Skin of body (tissue), 1 donor: ENCODE measurements at regions not wholly inside any gene's neighbourhood (a gene's known extent, or its start where the extent isn't known, plus 50 kb on each side); places are given as distances from the start of the nearest gene placed in this dataset.
"Not testable (repeated sequence)": the region's sequence is repeated elsewhere in the genome, so short reads cannot be mapped to it uniquely, and the experiment has no call there.

Source experiments
- DNase-seq: peaks from one replicate; lab custom pipeline; 2025; lab: John Stamatoyannopoulos, UW

- no peak for DNase-seq
These were observed 377.7 kb upstream of the TRPC7 start for GRCh38 chr5:136743052-136743451.

- no peak for DNase-seq
These were observed 374.9 kb upstream of the TRPC7 start for GRCh38 chr5:136740228-136740627.

DNA sequence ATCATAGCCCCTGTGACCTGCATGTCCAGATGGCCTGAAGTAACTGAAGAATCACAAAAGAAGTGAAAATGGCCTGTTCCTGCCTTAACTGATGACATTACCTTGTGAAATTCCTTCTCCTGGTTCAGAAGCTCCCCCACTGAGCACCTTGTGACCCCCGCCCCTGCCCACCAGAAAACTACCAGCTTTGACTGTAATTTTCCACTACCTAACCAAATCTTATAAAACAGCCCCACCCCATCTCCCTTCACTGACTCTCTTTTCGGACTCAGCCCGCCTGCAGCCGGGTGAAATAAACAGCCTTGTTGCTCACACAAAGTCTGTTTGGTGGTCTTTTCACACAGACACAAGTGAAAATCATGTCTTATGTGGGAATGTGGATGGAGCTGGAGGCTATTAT is 373.9 kb upstream of the TRPC7 start:
- not testable (repeated sequence) for DNase-seq

- DNase-seq, result no peak
These were observed 373.5 kb upstream of the TRPC7 start for GRCh38 chr5:136738829-136739228.

DNA sequence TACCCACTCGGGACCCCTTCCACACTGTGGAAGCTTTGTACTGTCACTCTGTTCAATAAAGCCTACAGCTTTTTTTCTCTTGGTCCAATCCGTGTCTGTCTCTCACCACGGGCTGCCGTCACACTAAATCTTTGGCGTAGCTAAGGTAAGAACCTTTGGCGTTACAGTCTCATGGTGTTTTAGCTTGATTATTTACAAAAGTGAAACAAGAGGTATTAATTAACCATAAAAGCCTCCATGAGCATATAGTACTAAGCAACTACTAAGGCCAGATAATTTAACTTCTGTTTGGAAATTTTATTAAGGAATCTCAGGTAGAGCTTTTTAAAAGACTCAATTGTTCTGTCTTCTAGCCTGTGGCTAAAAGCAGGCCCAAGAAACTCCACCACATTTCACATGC is 370.7 kb upstream of the TRPC7 start:
- no peak for DNase-seq

- not testable (repeated sequence) for DNase-seq
These were observed 370.3 kb upstream of the TRPC7 start for GRCh38 chr5:136735611-136736010.

DNA sequence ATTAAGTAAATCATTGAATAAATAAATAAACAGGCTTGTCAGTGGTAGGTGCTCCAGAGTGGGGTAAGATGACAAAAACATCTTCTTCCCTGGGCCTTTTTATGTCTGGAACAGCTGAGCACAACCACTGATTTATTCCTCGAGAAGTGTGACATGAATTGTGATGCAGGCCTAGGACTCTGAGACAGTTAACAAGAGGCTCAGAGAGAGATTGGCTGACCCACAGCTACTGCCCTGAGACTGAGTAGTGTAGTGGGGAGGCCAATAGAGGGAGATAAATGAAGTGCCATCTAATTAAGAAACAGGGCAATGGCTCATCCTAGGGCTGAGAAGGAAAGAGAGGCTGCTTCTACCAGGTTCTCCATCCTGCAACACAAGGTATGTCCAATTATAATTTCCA is 369.3 kb upstream of the TRPC7 start:
- no peak for DNase-seq

DNA sequence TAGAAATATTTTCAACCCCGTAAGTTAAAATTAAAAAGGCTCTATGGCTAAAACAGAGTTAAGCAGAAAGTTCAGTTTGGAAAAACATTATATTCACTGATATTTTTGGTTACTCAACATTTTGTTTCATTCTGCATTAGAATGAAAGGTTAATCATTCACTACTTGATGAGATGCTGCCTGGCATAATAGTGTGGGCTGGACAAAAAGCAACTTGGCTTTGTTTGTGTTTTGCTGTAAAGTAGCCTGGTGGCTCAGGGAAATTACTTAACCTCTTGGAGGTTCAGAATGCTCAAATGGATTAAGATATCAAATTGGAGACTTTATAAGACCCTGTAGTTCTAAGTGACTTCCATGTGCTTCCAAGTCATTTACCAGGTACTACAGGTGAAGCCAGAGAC is 367.4 kb upstream of the TRPC7 start:
- no peak for DNase-seq

- no peak for DNase-seq
These were observed 366.0 kb upstream of the TRPC7 start for GRCh38 chr5:136731241-136731900.

GRCh38 chr5:136730426-136730825 is 365.1 kb upstream of the TRPC7 start:
- DNase-seq, result no peak

DNA sequence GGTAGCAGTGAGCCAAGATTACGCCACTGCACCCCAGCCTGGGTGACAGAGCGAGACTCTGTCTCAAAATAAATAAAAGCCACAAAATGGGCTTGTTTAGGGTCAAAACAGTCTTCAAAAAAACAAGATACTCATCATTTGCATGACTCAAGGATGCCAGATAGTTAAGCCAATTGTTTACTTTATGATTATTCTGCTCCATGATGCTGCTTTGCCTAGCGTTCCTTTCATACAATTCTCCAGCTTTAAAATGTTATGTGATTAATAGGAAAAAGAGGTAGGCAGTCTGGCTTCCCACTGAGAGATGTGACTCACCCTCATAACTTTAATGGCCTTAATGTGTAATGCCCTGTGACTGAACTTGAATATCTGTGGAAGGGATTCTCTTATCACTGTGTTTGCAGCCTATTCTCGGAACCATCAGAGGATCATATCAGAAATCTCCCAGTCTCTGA is 364.6 kb upstream of the TRPC7 start:
- no peak for DNase-seq

DNA sequence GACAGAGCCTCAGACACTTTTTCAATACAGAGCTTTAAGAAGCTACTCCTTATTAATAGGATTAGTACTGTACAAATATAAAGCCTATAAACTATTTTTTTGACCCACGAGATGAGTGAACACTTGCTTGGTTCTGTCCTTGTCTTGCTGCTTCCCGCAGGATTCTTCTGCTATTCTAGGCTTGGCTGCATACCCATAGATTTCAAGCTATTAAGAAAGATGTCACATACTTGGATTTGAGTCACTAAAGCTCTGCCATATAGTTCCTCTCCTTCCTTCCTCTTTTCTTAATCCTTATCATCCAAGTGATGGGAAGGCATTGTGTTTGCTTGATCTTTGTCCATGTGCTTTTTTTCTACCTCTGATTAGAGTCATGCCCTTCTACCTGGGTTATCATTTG is 361.2 kb upstream of the TRPC7 start:
- no peak for DNase-seq

GRCh38 chr5:136724161-136724560 is 358.8 kb upstream of the TRPC7 start:
- DNase-seq, result no peak

- DNase-seq, result no peak
These were observed 357.2 kb upstream of the TRPC7 start for GRCh38 chr5:136722581-136722980.

- no peak for DNase-seq
These were observed 356.7 kb upstream of the TRPC7 start for GRCh38 chr5:136722086-136722485.

DNA sequence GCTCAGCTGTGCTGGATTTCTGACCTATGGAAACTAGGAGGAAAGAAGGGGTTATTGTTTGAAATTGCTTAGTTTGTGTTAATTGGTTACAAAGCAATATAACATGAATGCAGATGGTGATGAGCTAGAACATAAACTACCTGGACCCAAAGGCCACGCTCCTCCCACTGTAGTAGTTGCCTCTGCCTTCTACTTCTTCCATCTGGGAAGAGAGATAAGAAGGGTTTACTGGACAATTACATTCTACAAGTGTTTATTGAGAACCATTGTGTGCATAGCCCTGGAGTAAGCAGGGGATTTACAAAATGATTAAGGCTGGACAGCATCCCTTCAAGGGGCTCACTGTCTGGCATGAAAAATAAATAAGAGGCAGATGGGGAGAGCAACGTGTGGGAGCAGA is 355.3 kb upstream of the TRPC7 start:
- no peak for DNase-seq

GRCh38 chr5:136717917-136718316 is 352.6 kb upstream of the TRPC7 start:
- DNase-seq, result no peak

DNA sequence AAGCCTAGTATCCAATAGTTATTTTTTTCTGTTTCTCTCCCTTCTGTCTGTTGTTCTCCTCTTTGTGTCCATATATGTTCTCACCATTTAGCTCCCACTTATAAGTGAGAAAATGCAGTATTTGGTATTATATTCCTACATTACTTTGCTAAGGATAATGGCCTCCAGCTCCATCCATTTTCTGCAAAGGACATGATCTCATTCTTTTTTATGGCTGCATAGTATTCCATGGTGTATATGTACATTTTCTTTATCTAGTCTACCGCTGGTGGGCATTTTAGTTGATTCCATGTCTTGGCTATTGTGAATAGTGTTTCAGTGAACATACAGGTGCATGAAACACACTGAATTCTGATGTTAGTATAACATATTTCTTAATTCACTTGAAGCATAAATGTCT is 348.9 kb upstream of the TRPC7 start:
- no peak for DNase-seq

GRCh38 chr5:136712628-136713027 is 347.3 kb upstream of the TRPC7 start:
- no peak for DNase-seq

DNA sequence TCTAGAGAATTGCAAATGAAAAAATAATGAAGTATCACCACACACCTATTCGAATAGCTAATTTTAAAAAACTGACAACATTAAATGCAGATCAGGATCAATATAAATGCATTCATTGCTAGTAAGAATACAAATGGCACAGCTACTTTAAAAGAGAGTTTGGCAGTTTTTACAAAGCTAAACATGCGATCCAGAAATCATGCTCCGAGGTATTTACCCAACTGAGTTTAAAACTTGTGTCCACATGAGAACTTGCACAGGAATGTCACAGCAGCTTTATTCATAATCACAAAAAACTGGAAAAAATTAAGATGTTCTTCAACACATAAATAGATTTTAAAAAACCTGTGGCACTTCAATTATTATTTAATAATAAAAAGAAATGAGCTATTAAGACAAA is 345.5 kb upstream of the TRPC7 start:
- no peak for DNase-seq

DNA sequence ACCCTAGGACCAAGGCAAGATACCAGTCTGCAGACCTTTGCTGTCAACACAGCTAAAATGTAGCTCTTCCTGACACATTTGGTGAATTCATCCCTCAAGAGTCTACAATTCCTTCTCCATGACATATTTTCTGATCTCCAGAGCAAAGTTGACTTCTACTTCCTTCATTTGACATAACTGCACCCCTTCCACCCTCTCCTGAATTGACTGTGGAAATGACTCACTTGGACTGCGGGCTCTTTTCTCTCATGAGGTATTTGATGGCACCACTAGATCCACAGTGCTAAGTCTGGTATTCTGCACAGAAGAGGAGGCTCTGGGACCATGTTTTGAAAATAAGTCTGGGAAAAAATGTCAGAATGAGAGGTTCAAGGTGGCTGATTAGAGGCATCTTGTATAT is 338.4 kb upstream of the TRPC7 start:
- DNase-seq, result no peak

DNA sequence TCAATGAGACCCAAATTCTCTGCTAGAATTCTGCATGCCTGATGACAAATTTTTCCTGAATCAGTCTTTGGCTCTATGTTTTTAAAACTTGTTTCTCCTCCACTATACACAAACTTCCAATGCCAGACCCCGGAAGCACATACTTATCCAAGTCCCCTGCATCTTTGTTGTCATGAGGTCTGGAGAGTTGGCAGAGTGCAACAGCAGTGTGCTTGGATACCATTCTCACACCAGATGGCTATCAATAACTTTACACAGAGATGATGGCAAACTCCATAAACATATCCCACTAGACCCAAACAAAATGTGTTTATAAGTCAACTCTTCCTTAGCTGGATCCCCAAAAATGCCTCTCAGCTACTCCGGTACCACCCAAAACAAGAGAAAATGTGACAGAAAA is 337.7 kb upstream of the TRPC7 start:
- DNase-seq, result no peak

DNA sequence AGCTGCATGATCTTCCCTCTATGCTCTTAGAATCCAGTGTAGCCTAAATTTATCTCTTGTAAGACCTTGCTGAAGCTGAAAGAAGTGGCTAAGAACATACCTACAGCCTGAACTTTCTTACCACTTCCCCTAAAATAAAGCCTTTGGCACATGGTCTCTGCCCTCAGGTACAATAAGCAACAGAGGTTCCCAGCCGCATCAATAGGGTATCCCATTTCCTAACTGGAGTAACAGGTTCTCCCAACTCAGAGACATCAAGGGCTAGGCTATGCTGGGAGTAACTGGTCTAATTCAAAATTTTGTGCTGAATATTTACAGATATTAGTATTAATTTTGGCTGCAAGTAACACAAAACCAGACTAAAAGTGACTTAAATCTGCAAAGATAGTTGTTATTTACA is 335.8 kb upstream of the TRPC7 start:
- DNase-seq, result no peak

GRCh38 chr5:136699651-136700050 is 334.3 kb upstream of the TRPC7 start:
- DNase-seq, result no peak
